Fibroblast of skin of right quadriceps (primary cell): ENCODE measurements at regions not wholly inside any gene's neighbourhood (a gene's known extent, or its start where the extent isn't known, plus 50 kb on each side); places are given as distances from the start of the nearest gene placed in this dataset.

ENCODE experiments used
- DNase-seq: peaks from one replicate; pipeline ENCODE4 v3.0.0-alpha.2; 2013

GRCh38 chr1:71264039-71264438 is 183.2 kb upstream of the ZRANB2 start:
- no peak for DNase-seq

GRCh38 chr1:71262970-71263369 is 182.1 kb upstream of the ZRANB2 start:
- no peak for DNase-seq

GRCh38 chr1:71252900-71253299 is 172.1 kb upstream of the ZRANB2 start:
- DNase-seq: no peak

- no peak for DNase-seq
Observed at GRCh38 chr1:71245246-71245645, 164.4 kb upstream of the ZRANB2 start.

- DNase-seq: no peak
Observed at GRCh38 chr1:71242239-71242638, 161.4 kb upstream of the ZRANB2 start.

GRCh38 chr1:71240656-71241055 is 159.8 kb upstream of the ZRANB2 start:
- peak; percentile 4 for DNase-seq

- DNase-seq: no peak
Observed at GRCh38 chr1:71236503-71236902, 155.7 kb upstream of the ZRANB2 start.

- no peak for DNase-seq
Observed at GRCh38 chr1:71233645-71234044, 152.8 kb upstream of the ZRANB2 start.

GRCh38 chr1:71232786-71233185 is 152.0 kb upstream of the ZRANB2 start:
- no peak for DNase-seq

GRCh38 chr1:71232166-71232763 is 151.4 kb upstream of the ZRANB2 start:
- DNase-seq: no peak

GRCh38 chr1:71231751-71232150 is 150.9 kb upstream of the ZRANB2 start:
- peak; percentile 9 for DNase-seq

- DNase-seq: peak; percentile 2
Observed at GRCh38 chr1:71228742-71229365, 148.0 kb upstream of the ZRANB2 start.

- DNase-seq: peak; percentile 6
Observed at GRCh38 chr1:71228241-71228640, 147.4 kb upstream of the ZRANB2 start.

GRCh38 chr1:71224741-71225377 is 144.0 kb upstream of the ZRANB2 start:
- DNase-seq: no peak

- DNase-seq: no peak
Observed at GRCh38 chr1:71223641-71224340, 143.0 kb upstream of the ZRANB2 start.

GRCh38 chr1:71222668-71223067 is 141.8 kb upstream of the ZRANB2 start:
- no peak for DNase-seq

GRCh38 chr1:71210718-71211117 is 129.9 kb upstream of the ZRANB2 start:
- peak; percentile 1 for DNase-seq

GRCh38 chr1:71203241-71203640 is 122.4 kb upstream of the ZRANB2 start:
- DNase-seq: no peak

GRCh38 chr1:71200503-71200902 is 119.7 kb upstream of the ZRANB2 start:
- DNase-seq: no peak

GRCh38 chr1:71196685-71197084 is 115.8 kb upstream of the ZRANB2 start:
- DNase-seq: peak; percentile 20

- DNase-seq: no peak
Observed at GRCh38 chr1:71193153-71193552, 112.3 kb upstream of the ZRANB2 start.

GRCh38 chr1:71191520-71191919 is 110.7 kb upstream of the ZRANB2 start:
- DNase-seq: no peak

- DNase-seq: no peak
Observed at GRCh38 chr1:71190843-71191242, 110.0 kb upstream of the ZRANB2 start.

GRCh38 chr1:71184410-71184809 is 103.6 kb upstream of the ZRANB2 start:
- no peak for DNase-seq
